Transverse colon (tissue), 4 donors: ENCODE measurements at regions not wholly inside any gene's neighbourhood (a gene's known extent, or its start where the extent isn't known, plus 50 kb on each side); places are given as distances from the start of the nearest gene placed in this dataset.

ENCODE experiments used
- EP300 ChIP-seq: sonication (generic); formaldehyde crosslinking; IDR thresholded peaks from one replicate; pipeline ENCODE4 v1.6.1; 2017; ENCODE audit warnings: antibody characterized with exemption, low read depth
- POLR2A ChIP-seq: fragments of 450-650 bp; IDR thresholded peaks from one replicate; pipeline ENCODE4 v1.6.1; 2016; ENCODE audit warnings: antibody characterized with exemption, mild to moderate bottlenecking, moderate library complexity
- POLR2AphosphoS5 ChIP-seq, 3 donors: sonication (generic); formaldehyde crosslinking; IDR thresholded peaks; one replicate each; pipeline ENCODE4 v1.6.1; 2016; ENCODE audit warnings: antibody characterized with exemption in 3 of 3
- TF ChIP-seq, protein P1 (sequence below), 5 experiments: fragments of 200-600 bp in 3 of 5; fragments of 450-650 bp in 2 of 5; sonication (generic) in 3 of 5; IDR thresholded peaks; 1 replicate in 2 of 5; 2 replicates in 3 of 5; pipeline ENCODE4 v1.5.1; 2016 to 2017; ENCODE audit warnings: antibody characterized with exemption in 5 of 5, inconsistent platforms in 3 of 5, mild to moderate bottlenecking in 2 of 5, moderate library complexity in 1 of 5

DNA sequence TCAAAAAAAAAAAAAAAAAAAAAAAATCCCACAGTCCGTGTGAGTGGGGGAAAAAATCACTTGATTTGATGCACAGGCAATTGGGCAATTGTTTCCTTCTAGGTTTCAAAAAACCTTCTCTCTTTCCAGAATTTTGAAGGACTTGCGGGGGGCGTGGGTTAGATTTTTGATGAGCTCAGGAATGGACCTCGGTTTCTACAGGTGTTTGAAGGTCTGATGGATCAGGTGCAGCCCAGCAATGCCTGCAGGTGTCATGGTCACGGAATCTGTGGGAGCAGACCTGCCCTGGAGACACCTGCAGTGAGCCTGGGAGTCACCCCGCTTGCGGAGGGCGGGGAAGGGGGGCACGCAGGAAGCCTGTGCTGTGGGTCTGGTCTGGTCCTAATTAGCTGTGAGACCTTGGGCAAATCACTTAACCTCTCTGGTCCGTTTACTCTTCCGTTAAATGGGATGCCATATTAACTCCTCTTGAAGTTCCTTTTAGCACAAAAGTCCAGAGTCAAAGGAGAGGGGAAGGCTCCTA is 174.2 kb downstream of the IRF8 start:
- TF ChIP-seq, protein P1, sequence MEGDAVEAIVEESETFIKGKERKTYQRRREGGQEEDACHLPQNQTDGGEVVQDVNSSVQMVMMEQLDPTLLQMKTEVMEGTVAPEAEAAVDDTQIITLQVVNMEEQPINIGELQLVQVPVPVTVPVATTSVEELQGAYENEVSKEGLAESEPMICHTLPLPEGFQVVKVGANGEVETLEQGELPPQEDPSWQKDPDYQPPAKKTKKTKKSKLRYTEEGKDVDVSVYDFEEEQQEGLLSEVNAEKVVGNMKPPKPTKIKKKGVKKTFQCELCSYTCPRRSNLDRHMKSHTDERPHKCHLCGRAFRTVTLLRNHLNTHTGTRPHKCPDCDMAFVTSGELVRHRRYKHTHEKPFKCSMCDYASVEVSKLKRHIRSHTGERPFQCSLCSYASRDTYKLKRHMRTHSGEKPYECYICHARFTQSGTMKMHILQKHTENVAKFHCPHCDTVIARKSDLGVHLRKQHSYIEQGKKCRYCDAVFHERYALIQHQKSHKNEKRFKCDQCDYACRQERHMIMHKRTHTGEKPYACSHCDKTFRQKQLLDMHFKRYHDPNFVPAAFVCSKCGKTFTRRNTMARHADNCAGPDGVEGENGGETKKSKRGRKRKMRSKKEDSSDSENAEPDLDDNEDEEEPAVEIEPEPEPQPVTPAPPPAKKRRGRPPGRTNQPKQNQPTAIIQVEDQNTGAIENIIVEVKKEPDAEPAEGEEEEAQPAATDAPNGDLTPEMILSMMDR (IDR thresholded peaks at IDR 0.05): no peak
- no peak for TF ChIP-seq POLR2AphosphoS5 (IDR thresholded peaks at IDR 0.05)
- no peak for TF ChIP-seq POLR2A
- TF ChIP-seq EP300: no peak
